Kasumi-1 (cell line): ENCODE measurements at regions not wholly inside any gene's neighbourhood (a gene's known extent, or its start where the extent isn't known, plus 50 kb on each side); places are given as distances from the start of the nearest gene placed in this dataset.
"Not testable (repeated sequence)": the region's sequence is repeated elsewhere in the genome, so short reads cannot be mapped to it uniquely, and the experiment has no call there.

Experiments
- DNase-seq, 2 experiments: peaks; one replicate each; lab custom pipeline; 2025; lab: John Stamatoyannopoulos, UW

- DNase-seq, result not testable (repeated sequence)
Measured at GRCh38 chr5:52165806-52166205, 621.9 kb upstream of the ITGA1 start.

- no peak for DNase-seq
Measured at GRCh38 chr5:52173133-52173532, 614.6 kb upstream of the ITGA1 start.

- no peak for DNase-seq
Measured at GRCh38 chr5:52177193-52177592, 610.5 kb upstream of the ITGA1 start.

DNA sequence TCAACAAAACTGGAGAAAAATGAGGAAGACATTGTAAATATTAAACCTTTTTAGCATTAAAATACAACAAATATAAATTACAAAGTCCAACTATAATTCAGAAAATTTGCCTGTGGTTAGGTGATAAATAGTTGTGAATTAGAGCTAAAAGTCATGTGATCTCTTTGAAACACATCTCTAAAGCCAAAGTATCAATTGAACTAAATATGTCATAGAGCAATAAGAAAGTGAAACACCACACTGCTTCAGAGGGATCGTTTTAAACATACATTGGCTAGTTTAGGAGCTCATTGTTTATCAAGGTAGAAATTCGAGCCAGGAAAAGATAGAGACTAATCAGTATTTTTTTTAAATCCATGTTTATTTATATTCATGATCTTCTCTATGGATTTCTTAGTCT lies 606.3 kb upstream of the ITGA1 start:
- no peak for DNase-seq

DNA sequence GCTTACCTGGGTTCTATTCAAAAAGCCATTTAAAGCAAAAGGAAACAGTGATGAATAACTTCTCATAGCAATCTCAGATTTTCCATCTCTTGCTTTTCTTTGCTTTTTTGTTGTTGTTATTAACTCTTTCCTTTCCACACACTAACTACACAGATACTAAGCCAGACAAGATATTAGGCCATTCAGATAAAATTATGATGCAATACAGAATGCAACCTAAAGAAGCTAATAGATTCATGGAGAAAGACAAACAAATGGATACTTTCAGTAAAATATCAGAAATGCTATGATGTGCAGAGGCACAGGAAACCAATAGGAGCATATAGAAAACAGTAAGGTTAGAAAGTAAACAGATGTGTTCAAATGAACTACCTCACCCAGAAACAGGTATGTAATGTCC lies 597.0 kb upstream of the ITGA1 start:
- no peak for DNase-seq

DNA sequence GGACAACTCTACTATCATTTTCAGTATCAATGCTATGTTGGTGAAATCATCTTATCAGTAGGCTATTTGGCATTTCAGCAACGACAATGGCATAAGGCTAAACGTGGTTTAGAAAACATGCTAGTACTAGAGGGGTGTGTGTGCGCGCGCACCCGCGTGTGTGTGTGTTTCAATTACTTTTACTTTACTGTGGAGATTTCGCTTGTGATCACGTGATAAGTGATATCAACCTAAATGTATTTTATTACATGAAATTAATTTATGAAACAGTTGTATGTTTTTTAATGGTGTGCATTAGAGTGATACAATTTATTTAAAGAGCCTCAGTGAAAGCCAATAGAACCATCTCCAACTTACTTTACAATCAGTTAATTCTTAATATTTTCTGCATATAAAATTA lies 587.9 kb upstream of the ITGA1 start:
- no peak for DNase-seq

DNA sequence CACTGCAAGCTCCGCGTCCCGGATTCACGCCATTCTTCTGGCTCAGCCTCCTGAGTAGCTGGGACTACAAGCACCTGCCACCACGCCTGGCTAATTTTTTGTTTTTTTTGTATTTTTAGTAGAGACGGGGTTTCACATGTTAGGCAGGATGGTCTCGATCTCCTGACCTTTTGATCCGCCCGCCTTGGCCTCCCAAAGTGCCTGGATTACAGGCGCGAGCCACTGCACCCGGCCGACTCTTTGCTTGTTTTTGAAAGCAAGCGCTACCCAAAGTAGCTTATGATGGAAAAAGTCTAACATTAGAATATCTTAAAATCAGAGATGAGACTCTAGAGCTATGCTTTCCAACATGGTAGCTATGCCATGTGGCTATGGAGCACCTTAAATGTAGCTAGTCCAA lies 585.5 kb upstream of the ITGA1 start:
- no peak for DNase-seq

- DNase-seq, result no peak
Measured at GRCh38 chr5:52204310-52204709, 583.4 kb upstream of the ITGA1 start.
